ENCODE measurements at regions not wholly inside any gene's neighbourhood (a gene's known extent, or its start where the extent isn't known, plus 50 kb on each side); places are given as distances from the start of the nearest gene placed in this dataset.

- Histone ChIP-seq H3K36me3 (ENCODE audit: control insufficient read depth, insufficient read depth, low read length) (no peaks in the 10 kb centered on the region), H3K4me3 (ENCODE audit: low read depth, low read length) (no peak overlapping the region), H3K27me3 (ENCODE audit: control insufficient read depth, insufficient read depth, low read length) (no peaks in the 10 kb centered on the region; the same call in 1 of the 2 replicates)
- DNase-seq (ENCODE audit: low read depth), result no peak
- CTCF ChIA-PET, result interaction anchor here (1.3 kb wide), 1 partner anchor 12 kb away, joined by 4 read pairs; no protein-coding TSS in a partner anchor
- POLR2A ChIA-PET, result no interaction called here
- no peak for TF ChIP-seq CTCF (IDR thresholded peaks at IDR 0.05; ENCODE audit: insufficient read depth, low read depth, low read length)
Observed at GRCh38 chr6:215335-216034, 76.8 kb upstream of the DUSP22 start.

- POLR2A ChIA-PET, result no interaction called here
Observed at GRCh38 chr6:217048-217659, 75.1 kb upstream of the DUSP22 start.

GRCh38 chr6:218153-219018, 73.9 kb upstream of the DUSP22 start:
- POLR2A ChIA-PET, result no interaction called here
- CTCF ChIA-PET, result interaction anchor here (1.5 kb wide), 1 partner anchor 44 kb away, joined by 3 read pairs; no protein-coding TSS in a partner anchor
- no peak overlapping the region for H3K4me3 ChIP-seq (ENCODE audit: low read depth, low read length)
- H3K27me3 ChIP-seq (ENCODE audit: control insufficient read depth, insufficient read depth, low read length), result no peaks in the 10 kb centered on the region; the same call in 1 of the 2 replicates
- no peak for DNase-seq (ENCODE audit: low read depth)
- H3K36me3 ChIP-seq (ENCODE audit: control insufficient read depth, insufficient read depth, low read length), result no peaks in the 10 kb centered on the region
- TF ChIP-seq CTCF (IDR thresholded peaks at IDR 0.05; ENCODE audit: insufficient read depth, low read depth, low read length), result no peak

More at GRCh38 chr6:217048-217659, 75.1 kb upstream of the DUSP22 start:
- H3K4me3 ChIP-seq (ENCODE audit: low read depth, low read length), result no peak overlapping the region
- H3K36me3 ChIP-seq (ENCODE audit: control insufficient read depth, insufficient read depth, low read length), result no peaks in the 10 kb centered on the region
- CTCF ChIA-PET, result interaction anchor here (1.5 to 1.8 kb wide), 2 partner anchors 29 to 45 kb away, joined by 3 to 5 read pairs; no protein-coding TSS in a partner anchor
- peak; percentile 44 for TF ChIP-seq CTCF (IDR thresholded peaks at IDR 0.05; ENCODE audit: insufficient read depth, low read depth, low read length)
- H3K27me3 ChIP-seq (ENCODE audit: control insufficient read depth, insufficient read depth, low read length), result no peaks in the 10 kb centered on the region; the same call in 1 of the 2 replicates
- no peak for DNase-seq (ENCODE audit: low read depth)

- no peak for TF ChIP-seq CTCF (IDR thresholded peaks at IDR 0.05; ENCODE audit: insufficient read depth, low read depth, low read length)
- H3K27me3 ChIP-seq (ENCODE audit: control insufficient read depth, insufficient read depth, low read length), result no peaks in the 10 kb centered on the region; the same call in 1 of the 2 replicates
- H3K4me3 ChIP-seq (ENCODE audit: low read depth, low read length), result no peak overlapping the region
- POLR2A ChIA-PET, result no interaction called here
- no peaks in the 10 kb centered on the region for H3K36me3 ChIP-seq (ENCODE audit: control insufficient read depth, insufficient read depth, low read length)
- CTCF ChIA-PET, result interaction anchor here (1.5 kb wide), 1 partner anchor 43 kb away, joined by 3 read pairs; no protein-coding TSS in a partner anchor
- no peak for DNase-seq (ENCODE audit: low read depth)
Observed at GRCh38 chr6:219019-219570, 73.2 kb upstream of the DUSP22 start.
